GM21529 (cell line): ENCODE measurements at regions not wholly inside any gene's neighbourhood (a gene's known extent, or its start where the extent isn't known, plus 50 kb on each side); places are given as distances from the start of the nearest gene placed in this dataset.

Source experiments
- ATAC-seq: cut with Tn5 transposase; IDR thresholded peaks from one replicate; pipeline ENCODE4 v1.9.1; 2021; ENCODE audit not compliant: unreplicated experiment

GRCh38 chr5:125152044-125152443 is 405.6 kb upstream of the ZNF608 start:
- peak; percentile 88 for ATAC-seq

- ATAC-seq: peak; percentile 22
Observed at GRCh38 chr5:125152461-125153189, 406.2 kb upstream of the ZNF608 start.

DNA sequence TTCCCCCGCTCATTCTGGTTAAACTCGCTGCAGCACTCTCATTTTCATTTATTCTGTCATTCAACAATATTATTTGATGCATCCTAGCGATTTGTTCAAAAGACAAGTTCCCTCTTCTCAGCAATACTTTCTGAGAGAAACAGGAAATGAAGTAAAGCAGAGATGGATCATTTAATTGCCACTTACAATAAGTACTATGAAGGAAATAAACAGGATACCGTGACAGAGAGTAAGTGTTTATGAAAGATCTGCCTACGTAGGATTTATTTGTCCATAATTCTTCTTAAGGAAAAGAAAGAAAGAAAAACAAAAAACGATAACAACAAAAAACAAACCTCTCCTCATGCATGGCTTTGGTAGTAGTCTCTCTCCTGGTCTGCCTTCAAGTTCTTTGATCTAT is 406.8 kb upstream of the ZNF608 start:
- ATAC-seq: no peak

- no peak for ATAC-seq
Observed at GRCh38 chr5:125154301-125155110, 408.1 kb upstream of the ZNF608 start.

DNA sequence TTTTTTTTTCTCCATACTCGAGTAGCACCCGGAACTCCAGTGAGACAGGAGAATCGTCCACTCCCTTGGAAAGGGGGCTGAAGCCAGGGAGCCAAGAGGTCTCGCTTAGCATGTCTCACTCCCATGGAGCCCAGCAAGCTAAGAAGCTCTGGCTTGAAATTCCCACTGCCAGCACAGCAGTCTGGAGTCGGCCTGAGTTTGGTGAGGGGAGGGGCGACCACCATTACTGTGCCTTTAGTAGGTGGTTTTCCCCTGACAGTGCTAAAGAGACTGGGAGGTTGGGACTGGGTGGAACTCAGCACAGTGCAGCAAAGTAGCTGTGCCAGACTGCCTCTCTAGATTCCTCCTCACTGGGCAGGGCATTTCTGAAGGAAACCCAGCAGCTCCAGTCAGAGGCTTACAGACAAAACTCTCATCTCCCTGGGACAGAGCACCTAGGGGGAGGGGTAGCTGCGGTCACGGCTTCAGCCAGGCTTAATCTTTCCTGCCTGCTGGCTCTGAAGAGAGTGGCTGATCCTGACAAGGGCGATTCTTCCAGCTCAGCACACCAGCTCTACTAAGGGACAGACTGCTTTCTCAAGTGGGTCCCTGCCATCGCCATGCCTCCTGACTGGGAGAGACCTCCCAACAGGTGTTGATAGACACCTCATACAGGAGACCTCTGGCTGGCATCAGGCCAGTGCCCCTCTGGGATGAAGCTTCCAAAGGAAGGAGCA is 414.5 kb upstream of the ZNF608 start:
- ATAC-seq: no peak

- ATAC-seq: no peak
Observed at GRCh38 chr5:125162714-125163113, 416.3 kb upstream of the ZNF608 start.

- ATAC-seq: no peak
Observed at GRCh38 chr5:125169396-125169795, 423.0 kb upstream of the ZNF608 start.

GRCh38 chr5:125171641-125172040 is 425.2 kb upstream of the ZNF608 start:
- no peak for ATAC-seq

- no peak for ATAC-seq
Observed at GRCh38 chr5:125175348-125176004, 429.0 kb upstream of the ZNF608 start.

- no peak for ATAC-seq
Observed at GRCh38 chr5:125176005-125176390, 429.6 kb upstream of the ZNF608 start.

DNA sequence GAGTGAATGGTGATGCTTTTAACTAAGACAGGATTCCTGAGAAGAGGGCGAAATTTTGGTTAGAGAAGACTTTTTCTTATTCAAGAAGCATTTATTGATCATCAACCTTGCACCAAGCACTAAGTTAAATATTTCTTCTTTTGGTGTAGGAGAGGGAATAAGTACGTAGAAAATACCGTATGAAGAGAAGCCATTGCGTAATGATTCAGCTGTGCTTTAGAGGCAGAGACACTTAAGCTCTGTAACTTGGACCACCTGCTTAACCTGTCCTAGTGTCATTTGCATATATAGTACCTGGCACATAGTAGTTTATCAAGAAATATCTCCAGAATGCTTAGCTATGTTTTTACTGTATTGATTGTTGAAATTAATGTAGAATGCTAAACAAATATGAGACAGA is 430.9 kb upstream of the ZNF608 start:
- ATAC-seq: no peak

DNA sequence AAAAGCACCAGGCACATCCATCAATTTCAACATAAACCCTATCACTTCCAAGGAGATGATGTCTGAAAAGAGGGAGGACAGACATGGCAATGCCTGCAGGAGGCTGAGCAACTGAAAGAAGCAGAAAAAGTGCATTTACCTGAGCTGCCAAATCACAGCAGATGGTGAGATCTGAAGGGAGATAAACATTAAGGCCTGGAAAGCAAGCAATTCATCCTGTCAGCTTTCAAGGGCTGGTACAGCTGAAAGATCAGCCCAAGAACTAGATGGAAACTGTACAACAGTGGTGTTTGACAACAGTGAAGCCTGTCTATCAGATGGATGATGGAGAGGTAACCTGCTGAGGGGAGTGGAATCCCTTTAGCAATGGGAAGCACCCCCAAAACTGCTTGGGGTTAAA is 433.2 kb upstream of the ZNF608 start:
- ATAC-seq: no peak

DNA sequence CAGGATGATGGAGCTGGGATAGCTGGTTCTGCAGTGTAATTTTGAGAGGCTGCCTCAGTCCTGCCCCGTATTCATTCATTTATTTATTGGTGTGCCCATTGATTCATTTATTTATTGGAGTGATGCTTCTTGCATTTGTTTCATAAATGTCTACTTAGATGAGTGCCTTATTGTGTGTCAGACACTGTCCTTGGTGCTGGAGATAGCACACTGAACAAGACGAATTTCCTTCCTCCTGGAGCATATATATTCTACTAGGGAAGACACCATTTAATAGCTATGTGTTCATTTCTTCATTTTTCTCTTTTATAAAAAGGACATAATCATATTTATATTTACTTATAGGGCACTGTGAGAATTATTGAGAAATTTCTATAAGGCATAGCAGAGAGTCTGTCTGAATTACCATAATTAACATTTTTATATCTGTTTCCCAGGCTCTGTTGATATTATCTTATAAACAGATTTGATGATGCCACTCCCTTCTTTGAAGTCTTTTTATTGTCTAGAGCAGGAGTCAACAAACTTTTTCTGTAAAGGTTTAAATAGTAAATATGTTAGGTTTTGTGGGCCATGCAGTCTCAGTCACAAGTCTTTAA is 433.9 kb upstream of the ZNF608 start:
- ATAC-seq: no peak

DNA sequence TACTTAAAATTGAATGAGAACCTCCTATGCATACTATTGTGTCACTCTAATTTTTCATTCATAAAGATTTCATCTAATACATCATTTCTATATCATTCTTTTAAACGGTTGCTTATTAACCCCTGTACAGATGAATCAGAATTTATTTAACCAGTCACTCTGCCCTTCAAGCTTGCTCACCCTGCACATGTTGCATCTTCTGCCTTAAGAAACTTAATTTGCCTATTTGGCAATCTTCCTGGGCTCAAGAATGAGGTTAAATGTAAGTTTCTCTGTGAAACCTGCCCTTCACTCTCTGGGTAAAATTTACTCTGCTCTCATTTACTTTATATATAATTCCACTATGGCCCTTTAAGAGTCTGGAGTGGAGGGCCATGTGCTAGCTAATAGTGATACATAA is 434.7 kb upstream of the ZNF608 start:
- no peak for ATAC-seq

DNA sequence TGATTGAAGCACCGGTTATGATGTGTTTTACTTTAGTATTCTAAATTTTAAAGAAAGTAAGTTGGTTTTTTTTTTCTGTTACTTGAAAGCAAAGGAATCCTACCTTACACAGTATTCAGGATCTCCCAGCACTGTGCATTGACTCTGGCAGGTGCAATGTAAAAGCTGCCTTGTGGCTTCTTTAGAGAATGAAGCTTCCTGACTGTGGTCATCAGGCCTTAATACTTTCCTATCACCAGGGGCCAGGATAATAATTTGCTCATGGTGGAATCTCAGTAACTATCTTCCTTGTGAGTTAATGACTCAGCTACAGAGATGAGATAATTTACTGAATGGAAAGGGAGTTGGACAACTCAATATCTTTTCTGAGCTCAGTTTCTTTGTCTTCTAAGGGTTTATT is 435.5 kb upstream of the ZNF608 start:
- no peak for ATAC-seq

DNA sequence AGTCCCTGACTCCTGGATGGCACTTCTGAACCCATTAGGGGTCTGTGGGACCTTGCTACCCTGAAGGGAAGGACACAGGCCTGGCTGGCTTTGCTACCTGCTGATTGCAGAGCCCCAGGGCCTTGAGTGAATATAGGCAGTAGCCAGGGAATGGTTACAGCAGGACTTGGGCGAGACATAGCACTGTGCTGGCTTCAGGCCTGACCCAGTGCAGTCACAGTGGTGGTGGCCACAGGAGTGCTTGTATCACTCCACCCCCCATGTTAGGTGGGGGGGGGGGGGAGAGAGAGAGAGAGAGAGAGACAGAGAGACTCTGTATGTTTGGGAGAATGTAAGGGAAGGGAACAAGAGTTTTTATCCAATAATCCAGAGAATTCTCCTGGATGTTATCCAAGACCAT is 439.3 kb upstream of the ZNF608 start:
- ATAC-seq: no peak

- no peak for ATAC-seq
Observed at GRCh38 chr5:125186911-125187375, 440.5 kb upstream of the ZNF608 start.

- ATAC-seq: no peak
Observed at GRCh38 chr5:125189531-125189941, 443.1 kb upstream of the ZNF608 start.

DNA sequence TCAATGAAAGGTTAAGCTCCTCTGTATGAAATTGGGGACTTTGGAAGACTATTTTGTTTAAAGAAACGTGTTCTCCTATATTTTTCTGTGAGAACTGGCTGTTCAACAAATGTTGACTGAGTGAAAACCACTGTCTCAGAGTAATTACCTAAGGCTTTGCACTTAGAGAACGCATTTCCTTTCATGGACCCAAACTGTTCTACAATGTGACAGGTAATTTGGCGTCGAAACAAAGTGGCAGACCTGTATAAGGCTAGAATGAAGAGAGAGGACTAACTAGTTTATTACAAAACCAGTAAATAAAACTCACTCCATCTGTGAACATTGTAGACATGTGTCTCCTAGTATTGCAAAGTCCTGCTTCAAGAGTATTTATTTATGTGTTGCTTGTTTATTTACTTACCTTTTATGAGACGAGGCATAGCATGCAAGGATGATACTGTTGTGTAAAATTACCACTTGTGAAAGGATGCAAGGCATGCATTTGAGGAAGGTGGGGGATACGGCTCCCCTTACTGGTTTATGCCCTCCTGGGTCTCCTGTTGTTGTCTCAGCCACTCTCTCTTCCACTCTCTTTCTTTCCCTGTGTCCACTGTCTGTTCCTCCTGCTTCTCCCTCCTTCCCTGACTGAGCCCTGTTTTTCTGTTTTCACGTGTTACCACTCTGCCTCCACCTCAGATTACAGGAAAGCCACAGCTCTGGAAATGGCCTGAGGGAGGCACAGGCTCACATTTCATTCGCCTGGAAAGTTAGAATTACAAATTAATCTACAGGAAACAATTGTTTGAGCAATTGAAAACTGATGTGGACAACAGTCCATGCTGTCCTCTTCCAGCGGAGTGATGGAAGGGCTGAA is 444.0 kb upstream of the ZNF608 start:
- ATAC-seq: no peak

DNA sequence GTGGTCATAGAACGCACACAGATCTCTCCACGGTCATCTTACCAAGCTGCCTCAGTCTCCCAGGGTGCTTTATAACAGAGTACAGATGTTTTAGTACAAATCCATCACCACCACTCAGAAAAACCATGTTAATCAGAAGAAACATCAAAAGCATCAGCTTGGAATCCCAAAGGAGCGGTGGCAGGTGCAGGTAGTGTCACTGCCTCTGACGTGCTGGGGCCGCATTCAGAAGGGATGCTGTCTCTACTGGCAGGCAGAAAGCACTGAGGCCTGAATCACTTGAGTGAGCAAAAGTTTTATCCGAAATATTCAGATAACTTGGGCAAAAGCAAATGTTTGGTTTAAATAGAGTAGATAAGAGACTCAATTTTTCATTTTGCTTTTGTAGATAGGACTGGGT is 448.4 kb upstream of the ZNF608 start:
- ATAC-seq: no peak
